GM12878 (cell line): ENCODE measurements at regions not wholly inside any gene's neighbourhood (a gene's known extent, or its start where the extent isn't known, plus 50 kb on each side); places are given as distances from the start of the nearest gene placed in this dataset.

Experiments
- ATAC-seq: fragments of 200-7000 bp; cut with Tn5 transposase; 3 replicates; pipeline ENCODE4 v1.9.1; 2020; ENCODE audit warnings: mild to moderate bottlenecking, moderate library complexity
- BruUV-seq: library from RNA; stranded (reverse); fragments of 400-500 nt; replicated peaks from 2 replicates; lab custom pipeline; 2021; lab: Mats Ljungman, UMichigan
- CTCF ChIA-PET: fragments of 300-600 bp; sonication (Branson Sonifier 250); formaldehyde crosslinking; extraction: SDS; loops from one replicate; lab custom pipeline; 2021; ENCODE audit warnings: inconsistent platforms; lab: Yijun Ruan, JAX
- POLR2A ChIA-PET: fragments of 350-600 bp; formaldehyde crosslinking; extraction: SDS; loops from one replicate; lab custom pipeline; 2021; ENCODE audit warnings: inconsistent platforms; lab: Charles Lee
- RAD21 ChIA-PET: fragments of 300-600 bp; sonication (Branson Sonifier 250); formaldehyde crosslinking; loops from one replicate; lab custom pipeline; 2023; ENCODE audit warnings: antibody characterized with exemption; ENCODE audit not compliant: unreplicated experiment; lab: Charles Lee
- SMC1A ChIA-PET: fragments of 300-600 bp; sonication (Branson Sonifier 250); formaldehyde crosslinking; loops from one replicate; lab custom pipeline; 2023; ENCODE audit not compliant: unreplicated experiment, uncharacterized antibody; lab: Charles Lee
- DNase-seq: peaks from one replicate; pipeline ENCODE4 v3.0.0-alpha.2; 2011; ENCODE audit warnings: low read depth, low spot score
- FAIRE-seq: peaks from 3 replicates; lab custom pipeline; 2011; peaks lifted over from hg19 to GRCh38; lab: Jason Lieb, UNC
- H2AFZ ChIP-seq: 2 replicates; pipeline ENCODE4 v1.6.0; 2011; ENCODE audit warnings: low read depth, low read length, control low read depth; ENCODE audit not compliant: control insufficient read depth
- H3K27ac ChIP-seq: 2 replicates; pipeline ENCODE4 v1.5.1; 2011; ENCODE audit warnings: control low read depth; ENCODE audit not compliant: control insufficient read depth, insufficient read depth
- H3K27me3 ChIP-seq, 2 experiments: replicated peaks in 1 of 2; 2 replicates each; pipeline versions ENCODE4 v1.6.0 to v1.6.1; 2011; ENCODE audit warnings: low read length in 1 of 2; ENCODE audit not compliant: control insufficient read depth in 2 of 2, insufficient read depth in 2 of 2
- H3K36me3 ChIP-seq, 2 experiments: 2 replicates each; pipeline ENCODE4 v1.5.1; 2011; ENCODE audit warnings: low read length in 1 of 2; ENCODE audit not compliant: control insufficient read depth in 2 of 2, insufficient read depth in 2 of 2
- H3K4me1 ChIP-seq: 2 replicates; pipeline ENCODE4 v1.6.1; 2011; ENCODE audit warnings: mild to moderate bottlenecking, low read length, moderate library complexity, mixed read lengths; ENCODE audit not compliant: control insufficient read depth, insufficient read depth
- H3K4me2 ChIP-seq: 2 replicates; pipeline ENCODE4 v1.6.0; 2011; ENCODE audit warnings: control low read depth; ENCODE audit not compliant: control insufficient read depth, insufficient read depth
- H3K4me3 ChIP-seq: fragments of 200-600 bp; sonication (generic); 2 replicates; pipeline ENCODE4 v1.5.1; 2016
- H3K79me2 ChIP-seq: 2 replicates; pipeline ENCODE4 v1.6.0; 2011; ENCODE audit warnings: low read length; ENCODE audit not compliant: control insufficient read depth, insufficient read depth
- H3K9ac ChIP-seq: 2 replicates; pipeline ENCODE4 v1.8.0; 2011; ENCODE audit warnings: low read length, control low read depth, mixed read lengths; ENCODE audit not compliant: control insufficient read depth, insufficient read depth
- H3K9me3 ChIP-seq: replicated peaks from 3 replicates; pipeline ENCODE4 v1.5.1; 2011; ENCODE audit warnings: mild to moderate bottlenecking, low read length; ENCODE audit not compliant: control insufficient read depth, insufficient read depth
- H4K20me1 ChIP-seq: 2 replicates; pipeline ENCODE4 v1.6.0; 2011; ENCODE audit not compliant: control insufficient read depth, insufficient read depth
- ESRRA ChIP-seq: IDR thresholded peaks from 2 replicates; pipeline ENCODE4 v1.6.1; 2012; ENCODE audit warnings: mild to moderate bottlenecking, low read length, improper control_type of control experiment
- FOS ChIP-seq: IDR thresholded peaks from 3 replicates; pipeline ENCODE4 v1.6.1; 2011; ENCODE audit warnings: borderline replicate concordance; ENCODE audit not compliant: insufficient read length; ENCODE audit errors: extremely low read depth
- GABPA ChIP-seq: IDR thresholded peaks from 2 replicates; pipeline ENCODE4 v1.6.1; 2014; ENCODE audit warnings: antibody characterized with exemption, low read depth, mild to moderate bottlenecking, inconsistent platforms
- HCFC1 ChIP-seq: fragments of 150-350 bp; IDR thresholded peaks from 2 replicates; pipeline ENCODE4 v1.6.1; 2014; ENCODE audit warnings: low read length
- IKZF2 ChIP-seq, 2 experiments: fragments of 450-650 bp; IDR thresholded peaks; 2 replicates each; pipeline ENCODE4 v1.6.1; 2017; ENCODE audit warnings: mild to moderate bottlenecking in 2 of 2, moderate library complexity in 2 of 2
- NRF1 ChIP-seq: conservative IDR thresholded peaks from 2 replicates; pipeline ENCODE4 v1.6.1; 2011; ENCODE audit warnings: mild to moderate bottlenecking, low read depth, low read length, improper control_type of control experiment
- PAX5 ChIP-seq: IDR thresholded peaks from 2 replicates; pipeline ENCODE4 v1.6.1; 2011; ENCODE audit warnings: low read depth, low read length, borderline replicate concordance
- POLR2A ChIP-seq: IDR thresholded peaks from 2 replicates; pipeline ENCODE4 v1.6.1; 2011; ENCODE audit warnings: low read depth, mild to moderate bottlenecking, low read length
- RFX5 ChIP-seq: IDR thresholded peaks from 2 replicates; pipeline ENCODE4 v1.6.1; 2011; ENCODE audit warnings: low read depth, low read length, improper control_type of control experiment
- SPI1 ChIP-seq: IDR thresholded peaks from 2 replicates; pipeline ENCODE4 v1.6.1; 2011; ENCODE audit warnings: low read depth, mild to moderate bottlenecking, low read length, moderate library complexity, borderline replicate concordance; ENCODE audit not compliant: insufficient read depth
- USF1 ChIP-seq: IDR thresholded peaks from 2 replicates; pipeline ENCODE4 v1.6.1; 2011; ENCODE audit warnings: borderline replicate concordance, low read depth, mild to moderate bottlenecking, moderate library complexity, mixed read lengths, low read length; ENCODE audit not compliant: insufficient read depth; ENCODE audit errors: extremely low read length
- ZNF592 ChIP-seq: fragments of 450-650 bp; IDR thresholded peaks from 2 replicates; pipeline ENCODE4 v1.6.1; 2017; ENCODE audit warnings: mild to moderate bottlenecking, moderate library complexity
- ZSCAN29 ChIP-seq: fragments of 450-650 bp; IDR thresholded peaks from 2 replicates; pipeline ENCODE4 v1.6.1; 2017; ENCODE audit warnings: mild to moderate bottlenecking, moderate library complexity
- WGBS: methylation state at CpG from one replicate; pipeline ENCODE4 v1.1.6; 2016; ENCODE audit warnings: low lambda C conversion rate; ENCODE audit not compliant: insufficient replicate concordance, insufficient coverage; ENCODE audit errors: missing lambda C conversion rate; 5-methylcytosine and 5-hydroxymethylcytosine counted together
- in situ Hi-C: fragments of 300-500 bp; cut with MboI; formaldehyde crosslinking; loops from 9 replicates; pipeline ENCODE4 v1.14.3; 2018; ENCODE audit warnings: mixed read lengths
- intact Hi-C: fragments of 100-400 bp; cut with micrococcal nuclease; formaldehyde crosslinking; loops from one replicate; pipeline ENCODE4 v1.14.2; 2022; ENCODE audit not compliant: unreplicated experiment

DNA sequence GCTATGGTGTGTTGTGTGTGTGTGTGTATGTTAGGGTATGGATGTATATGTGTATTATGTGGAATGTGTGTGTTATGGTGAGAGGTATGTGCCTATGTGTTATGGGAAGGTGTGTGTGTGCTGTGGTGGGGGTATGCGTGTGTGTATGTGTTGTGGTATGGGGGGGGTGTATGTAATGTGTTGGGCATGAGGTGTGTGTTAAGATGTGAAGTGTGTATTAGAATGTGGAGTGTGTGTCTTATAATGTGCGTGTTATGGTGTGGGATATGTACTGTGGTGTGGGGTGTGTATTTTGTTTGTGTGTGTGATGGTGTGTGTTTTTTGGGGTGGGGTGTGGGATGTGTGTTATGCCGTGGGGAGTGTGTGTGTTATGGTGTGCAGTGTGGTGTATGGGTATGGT lies 242.5 kb downstream of the RHOU start:
- whole genome bisulfite sequencing: 13% methylated on average over 3 of the region's 3 CpGs
- ATAC-seq (no peak), DNase-seq (no peak)
- Histone ChIP-seq H3K79me2 (no peaks in the 10 kb centered on the region), H3K9ac (no peak overlapping the region), H3K9me3 (no peaks in the 10 kb centered on the region), H3K4me1 (no peaks in the 10 kb centered on the region), H4K20me1 (no peaks in the 10 kb centered on the region; the same call in 1 of the 2 replicates)
- POLR2A ChIA-PET: no interaction called here
- no peak for TF ChIP-seq HCFC1
- TF ChIP-seq USF1: no peak
- TF ChIP-seq, all 136 proteins: peak for 0
- in situ Hi-C loops (no loop called here), intact Hi-C loops (no loop called here)
- Histone ChIP-seq H3K27me3 (peaks cover 0 to 7% of the 10 kb centered on the region in 2 experiments; a peak in 3 of 4 replicates), H3K36me3 (no peaks in the 10 kb centered on the region), H3K4me3 (no peak overlapping the region), H3K27ac (no peak overlapping the region), H3K4me2 (no peak overlapping the region), H2AFZ (no peak overlapping the region)
- no peak for FAIRE-seq
- ChIA-PET RAD21 (no interaction called here), SMC1A (no interaction called here), CTCF (no interaction called here)
- BruUV-seq: no TSS peak

GRCh38 chr1:228978484-228979324 lies 243.4 kb downstream of the RHOU start:
- no peak overlapping the region for H3K4me3 ChIP-seq
- RAD21 ChIA-PET: no interaction called here
- in situ Hi-C loops: no loop called here
- BruUV-seq: no TSS peak
- no peaks in the 10 kb centered on the region for H3K79me2 ChIP-seq
- H4K20me1 ChIP-seq: no peaks in the 10 kb centered on the region; the same call in 1 of the 2 replicates
- WGBS: 36% methylated on average over 13 of the region's 14 CpGs
- FAIRE-seq (no peak), ATAC-seq (no peak), DNase-seq (no peak)
- intact Hi-C loops: no loop called here
- POLR2A ChIA-PET: no interaction called here
- no peaks in the 10 kb centered on the region for H3K36me3 ChIP-seq
- no peak overlapping the region for H3K9ac ChIP-seq
- H2AFZ ChIP-seq: no peak overlapping the region
- H3K4me2 ChIP-seq: no peak overlapping the region
- no peak overlapping the region for H3K27ac ChIP-seq
- CTCF ChIA-PET: interaction anchor here (0.6 kb wide), 1 partner anchor 103 kb away, joined by 3 read pairs; no protein-coding TSS in a partner anchor
- no peaks in the 10 kb centered on the region for H3K4me1 ChIP-seq
- no peaks in the 10 kb centered on the region for H3K9me3 ChIP-seq
- SMC1A ChIA-PET: no interaction called here
- H3K27me3 ChIP-seq: peaks cover 0 to 7% of the 10 kb centered on the region in 2 experiments; a peak in 3 of 4 replicates
- no peak for TF ChIP-seq ZNF592
- TF ChIP-seq PAX5: no peak
- TF ChIP-seq ESRRA: no peak
- TF ChIP-seq NRF1: no peak
- no peak for TF ChIP-seq FOS
- no peak for TF ChIP-seq GABPA
- no peak for TF ChIP-seq IKZF2 (IDR thresholded peaks at IDR 0.05)
- no peak for TF ChIP-seq POLR2A
- no peak for TF ChIP-seq RFX5
- no peak for TF ChIP-seq ZSCAN29
- no peak for TF ChIP-seq SPI1
